ENCODE measurements at regions not wholly inside any gene's neighbourhood (a gene's known extent, or its start where the extent isn't known, plus 50 kb on each side); places are given as distances from the start of the nearest gene placed in this dataset.

- TF ChIP-seq CREB1 (IDR thresholded peaks at IDR 0.05; ENCODE audit: low read depth) (no peak), TAF1 (IDR thresholded peaks at IDR 0.05; ENCODE audit: low read depth) (no peak), EP300 (IDR thresholded peaks at IDR 0.05; ENCODE audit: borderline replicate concordance) (no peak), TCF12 (IDR thresholded peaks at IDR 0.05; ENCODE audit: low read depth) (no peak), EGR1 (IDR thresholded peaks at IDR 0.05) (no peak), REST (IDR thresholded peaks at IDR 0.05; ENCODE audit: low read depth) (no peak), ZBTB7A (IDR thresholded peaks at IDR 0.05; ENCODE audit: low read depth) (no peak)
Observed at GRCh38 chr9:96038271-96038670, 162.8 kb downstream of the ERCC6L2 start.

Data from Ishikawa (cell line).